Breast epithelium (tissue), 4 donors: ENCODE measurements at regions not wholly inside any gene's neighbourhood (a gene's known extent, or its start where the extent isn't known, plus 50 kb on each side); places are given as distances from the start of the nearest gene placed in this dataset.

Experiments used
- DNase-seq, 2 donors: peaks; one replicate each; pipeline ENCODE4 v3.0.0-alpha.2; 2019; ENCODE audit warnings: low spot score in 2 of 2
- H3K27ac ChIP-seq, 2 donors: fragments of 200-600 bp; sonication (generic) in 1 of 2; one replicate each; pipeline ENCODE4 v1.5.1; 2016 to 2019; ENCODE audit warnings: mild to moderate bottlenecking in 1 of 2
- H3K27me3 ChIP-seq, 2 donors: fragments of 200-600 bp; sonication (generic) in 1 of 2; one replicate each; pipeline versions ENCODE4 v1.5.1 to v1.6.0; 2017 to 2019; ENCODE audit warnings: control low read depth in 1 of 2, mild to moderate bottlenecking in 1 of 2
- H3K36me3 ChIP-seq: fragments of 200-600 bp; one replicate; pipeline ENCODE4 v1.5.1; 2019
- H3K4me1 ChIP-seq, 2 donors: fragments of 200-600 bp; sonication (generic); one replicate each; pipeline ENCODE4 v1.5.1; 2016 to 2019; ENCODE audit warnings: control low read depth in 1 of 2
- H3K4me3 ChIP-seq, 3 donors: fragments of 200-600 bp; sonication (generic); 1 replicate in 2 of 3; 2 replicates in 1 of 3; pipeline ENCODE4 v1.5.1; 2016 to 2019; ENCODE audit warnings: mild to moderate bottlenecking in 3 of 3, moderate library complexity in 2 of 3
- H3K9me3 ChIP-seq, 2 donors: fragments of 200-600 bp; sonication (generic) in 1 of 2; one replicate each; pipeline ENCODE4 v1.5.1; 2016 to 2019; ENCODE audit warnings: control low read depth in 1 of 2
- POLR2A ChIP-seq: fragments of 450-650 bp; IDR thresholded peaks from one replicate; pipeline ENCODE4 v1.6.1; 2016; ENCODE audit warnings: antibody characterized with exemption, mild to moderate bottlenecking, moderate library complexity
- POLR2AphosphoS5 ChIP-seq, 3 donors: sonication (generic); formaldehyde crosslinking; IDR thresholded peaks; one replicate each; pipeline ENCODE4 v1.6.1; 2017; ENCODE audit warnings: antibody characterized with exemption in 3 of 3
- intact Hi-C: fragments of 100-400 bp; cut with DNase I; formaldehyde crosslinking; loops from one replicate; pipeline ENCODE4 v1.15.1; 2023; ENCODE audit warnings: low total_unique reads
- TF ChIP-seq, protein P1 (sequence below), 3 donors: fragments of 450-650 bp; IDR thresholded peaks; one replicate each; pipeline ENCODE4 v1.5.1; 2016 to 2017; ENCODE audit warnings: antibody characterized with exemption in 3 of 3, mild to moderate bottlenecking in 3 of 3, moderate library complexity in 3 of 3

DNA sequence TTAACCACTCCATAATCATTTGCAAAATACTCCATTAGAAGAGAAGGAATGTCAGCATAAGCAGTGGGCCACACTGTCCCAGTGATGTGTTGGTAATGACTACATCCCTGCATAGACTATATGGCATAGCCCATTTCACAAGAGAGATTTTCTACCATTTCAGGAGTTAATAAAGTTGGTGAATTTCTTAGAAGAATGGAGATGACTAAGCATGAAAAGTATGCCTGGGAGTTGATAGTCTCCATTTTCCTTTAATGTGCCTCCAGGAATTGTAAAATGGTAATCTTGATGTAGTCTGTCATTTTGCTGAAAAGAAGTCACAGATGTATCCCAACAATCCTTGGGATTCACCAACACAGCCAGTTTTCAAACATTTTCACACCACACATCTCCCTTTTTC is 608.8 kb upstream of the CHRM3 start:
- no peaks in the 10 kb centered on the region for H3K9me3 ChIP-seq
- no peak overlapping the region for H3K27ac ChIP-seq
- no peak for DNase-seq
- no peaks in the 10 kb centered on the region for H3K27me3 ChIP-seq
- H3K4me1 ChIP-seq = no peaks in the 10 kb centered on the region
- intact Hi-C loops = loop anchor here (10.0 kb wide), 1 partner anchor 827 kb away; no protein-coding TSS in a partner anchor
- TF ChIP-seq POLR2AphosphoS5 (IDR thresholded peaks at IDR 0.05) (no peak), POLR2A (no peak)
- TF ChIP-seq, protein P1, sequence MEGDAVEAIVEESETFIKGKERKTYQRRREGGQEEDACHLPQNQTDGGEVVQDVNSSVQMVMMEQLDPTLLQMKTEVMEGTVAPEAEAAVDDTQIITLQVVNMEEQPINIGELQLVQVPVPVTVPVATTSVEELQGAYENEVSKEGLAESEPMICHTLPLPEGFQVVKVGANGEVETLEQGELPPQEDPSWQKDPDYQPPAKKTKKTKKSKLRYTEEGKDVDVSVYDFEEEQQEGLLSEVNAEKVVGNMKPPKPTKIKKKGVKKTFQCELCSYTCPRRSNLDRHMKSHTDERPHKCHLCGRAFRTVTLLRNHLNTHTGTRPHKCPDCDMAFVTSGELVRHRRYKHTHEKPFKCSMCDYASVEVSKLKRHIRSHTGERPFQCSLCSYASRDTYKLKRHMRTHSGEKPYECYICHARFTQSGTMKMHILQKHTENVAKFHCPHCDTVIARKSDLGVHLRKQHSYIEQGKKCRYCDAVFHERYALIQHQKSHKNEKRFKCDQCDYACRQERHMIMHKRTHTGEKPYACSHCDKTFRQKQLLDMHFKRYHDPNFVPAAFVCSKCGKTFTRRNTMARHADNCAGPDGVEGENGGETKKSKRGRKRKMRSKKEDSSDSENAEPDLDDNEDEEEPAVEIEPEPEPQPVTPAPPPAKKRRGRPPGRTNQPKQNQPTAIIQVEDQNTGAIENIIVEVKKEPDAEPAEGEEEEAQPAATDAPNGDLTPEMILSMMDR (IDR thresholded peaks at IDR 0.05) = no peak
- H3K4me3 ChIP-seq = no peak overlapping the region
- H3K36me3 ChIP-seq = peaks cover 4% of the 10 kb centered on the region

GRCh38 chr1:238776126-238776525 is 610.2 kb upstream of the CHRM3 start:
- no peaks in the 10 kb centered on the region for H3K27me3 ChIP-seq
- no peak overlapping the region for H3K4me3 ChIP-seq
- no peak overlapping the region for H3K27ac ChIP-seq
- DNase-seq = no peak
- H3K36me3 ChIP-seq = peaks cover 4% of the 10 kb centered on the region
- H3K9me3 ChIP-seq = no peaks in the 10 kb centered on the region
- TF ChIP-seq POLR2AphosphoS5 (IDR thresholded peaks at IDR 0.05) (no peak), POLR2A (no peak)
- TF ChIP-seq, protein P1 (IDR thresholded peaks at IDR 0.05) = no peak
- intact Hi-C loops = loop anchor here (10.0 kb wide), 1 partner anchor 829 kb away; no protein-coding TSS in a partner anchor
- H3K4me1 ChIP-seq = no peaks in the 10 kb centered on the region

DNA sequence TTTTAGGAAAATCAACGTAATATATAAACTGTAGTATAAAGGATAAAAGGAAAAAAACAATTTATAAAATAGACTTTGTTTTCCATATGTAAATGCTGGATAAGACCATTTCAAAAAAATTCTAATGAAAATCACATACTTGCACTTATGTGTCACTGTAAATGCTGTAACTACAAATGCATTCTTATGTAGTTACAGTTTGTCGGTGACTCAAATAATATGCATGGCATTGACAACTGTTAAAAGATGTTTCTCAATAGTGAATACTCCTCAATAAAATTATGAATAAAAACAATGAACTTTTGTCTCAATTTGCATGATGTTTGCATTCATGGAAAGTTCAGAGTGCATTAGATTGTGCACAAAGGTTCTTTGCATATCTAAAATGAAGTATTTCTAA is 614.0 kb upstream of the CHRM3 start:
- H3K9me3 ChIP-seq = no peaks in the 10 kb centered on the region
- no peaks in the 10 kb centered on the region for H3K4me1 ChIP-seq
- peaks cover 4% of the 10 kb centered on the region for H3K36me3 ChIP-seq
- H3K27me3 ChIP-seq = no peaks in the 10 kb centered on the region
- no peak overlapping the region for H3K27ac ChIP-seq
- H3K4me3 ChIP-seq = no peak overlapping the region
- DNase-seq = no peak
- intact Hi-C loops = loop anchor here (10.0 kb wide), 1 partner anchor 832 kb away; no protein-coding TSS in a partner anchor
- TF ChIP-seq, protein P1 (IDR thresholded peaks at IDR 0.05) = no peak
- TF ChIP-seq POLR2AphosphoS5 (IDR thresholded peaks at IDR 0.05) = no peak

DNA sequence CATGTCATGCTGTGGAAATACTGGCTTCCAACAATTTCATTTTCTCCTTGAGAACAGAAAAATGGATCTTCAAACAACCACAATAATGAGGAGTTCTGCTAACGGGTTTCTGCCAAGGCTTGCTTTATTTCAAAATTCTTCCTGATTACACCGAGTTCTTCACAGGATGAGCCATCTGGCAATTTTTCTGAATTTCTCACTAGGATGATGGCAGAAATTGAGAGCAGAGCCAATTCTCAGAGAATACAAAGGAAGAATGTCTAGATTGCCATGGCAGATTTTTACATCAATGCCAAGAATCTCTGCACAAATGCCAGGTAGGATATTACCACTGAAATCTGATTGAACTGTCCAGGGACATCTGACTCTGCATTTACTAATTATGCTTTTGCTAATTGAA is 619.0 kb upstream of the CHRM3 start:
- intact Hi-C loops = no loop called here
- no peak for DNase-seq
- Histone ChIP-seq H3K4me1 (no peaks in the 10 kb centered on the region), H3K4me3 (no peak overlapping the region), H3K27me3 (no peaks in the 10 kb centered on the region), H3K36me3 (no peaks in the 10 kb centered on the region), H3K27ac (no peak overlapping the region), H3K9me3 (peaks cover 17 to 22% of the 10 kb centered on the region in 2 donors)
- TF ChIP-seq POLR2AphosphoS5 (IDR thresholded peaks at IDR 0.05) (no peak), POLR2A (no peak)
- TF ChIP-seq, protein P1 (IDR thresholded peaks at IDR 0.05) = no peak

DNA sequence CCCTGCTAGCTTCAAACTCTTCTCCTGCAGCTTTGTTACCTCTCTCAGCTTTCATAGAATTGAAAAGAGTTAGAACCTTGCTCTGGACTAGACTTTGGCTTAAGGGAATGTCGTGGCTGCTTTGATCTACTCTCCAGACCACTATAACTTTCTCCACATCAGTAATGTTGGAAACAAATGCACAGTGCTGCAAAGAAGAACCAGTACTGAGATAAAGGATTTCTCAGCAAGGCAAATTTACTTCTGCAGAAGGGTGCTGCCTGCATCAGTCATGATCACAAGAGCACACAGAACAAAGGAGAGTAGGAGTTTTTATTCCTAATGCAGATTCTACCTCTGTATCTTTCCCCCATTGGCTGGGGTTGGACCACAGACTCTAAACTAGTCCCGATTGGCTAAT is 621.6 kb upstream of the CHRM3 start:
- Histone ChIP-seq H3K4me1 (no peaks in the 10 kb centered on the region), H3K9me3 (peaks cover 17 to 22% of the 10 kb centered on the region in 2 donors), H3K27me3 (no peaks in the 10 kb centered on the region), H3K27ac (no peak overlapping the region), H3K36me3 (no peaks in the 10 kb centered on the region), H3K4me3 (no peak overlapping the region)
- no peak for DNase-seq
- intact Hi-C loops = no loop called here
- no peak for TF ChIP-seq POLR2A

GRCh38 chr1:238753252-238753651 is 633.1 kb upstream of the CHRM3 start:
- Histone ChIP-seq H3K4me1 (no peaks in the 10 kb centered on the region), H3K36me3 (no peaks in the 10 kb centered on the region), H3K27ac (no peak overlapping the region), H3K27me3 (no peaks in the 10 kb centered on the region), H3K9me3 (no peaks in the 10 kb centered on the region), H3K4me3 (no peak overlapping the region)
- TF ChIP-seq POLR2A (no peak), POLR2AphosphoS5 (IDR thresholded peaks at IDR 0.05) (no peak)
- TF ChIP-seq, protein P1 (IDR thresholded peaks at IDR 0.05) = no peak
- no peak for DNase-seq
- intact Hi-C loops = no loop called here
